ENCODE measurements at regions not wholly inside any gene's neighbourhood (a gene's known extent, or its start where the extent isn't known, plus 50 kb on each side); places are given as distances from the start of the nearest gene placed in this dataset.

- no peak overlapping the region for H3K27ac ChIP-seq
- no peak for TF ChIP-seq CTCF (IDR thresholded peaks at IDR 0.05)
- no peak for TF ChIP-seq ZFX (IDR thresholded peaks at IDR 0.05; ENCODE audit: borderline replicate concordance)
Observed at GRCh38 chr13:37429976-37430375, 168.6 kb downstream of the POSTN start.

- TF ChIP-seq ZFX (IDR thresholded peaks at IDR 0.05; ENCODE audit: borderline replicate concordance) (no peak), CTCF (IDR thresholded peaks at IDR 0.05) (no peak)
- no peak overlapping the region for H3K27ac ChIP-seq
Observed at GRCh38 chr13:37427843-37428494, 170.6 kb downstream of the POSTN start.

GRCh38 chr13:37418490-37418889 is 180.1 kb downstream of the POSTN start:
- no peak overlapping the region for H3K27ac ChIP-seq
- no peak for TF ChIP-seq CTCF (IDR thresholded peaks at IDR 0.05)
- TF ChIP-seq ZFX (IDR thresholded peaks at IDR 0.05; ENCODE audit: borderline replicate concordance), result no peak

GRCh38 chr13:37417060-37417441 is 181.5 kb downstream of the POSTN start:
- no peak for TF ChIP-seq CTCF (IDR thresholded peaks at IDR 0.05)
- no peak for TF ChIP-seq ZFX (IDR thresholded peaks at IDR 0.05; ENCODE audit: borderline replicate concordance)
- H3K27ac ChIP-seq, result no peak overlapping the region

- H3K27ac ChIP-seq, result no peak overlapping the region
- no peak for TF ChIP-seq ZFX (IDR thresholded peaks at IDR 0.05; ENCODE audit: borderline replicate concordance)
- TF ChIP-seq CTCF (IDR thresholded peaks at IDR 0.05), result no peak
Observed at GRCh38 chr13:37416291-37417059, 182.1 kb downstream of the POSTN start.

- no peak for TF ChIP-seq CTCF (IDR thresholded peaks at IDR 0.05)
- TF ChIP-seq ZFX (IDR thresholded peaks at IDR 0.05; ENCODE audit: borderline replicate concordance), result no peak
- H3K27ac ChIP-seq, result no peak overlapping the region
Observed at GRCh38 chr13:37413161-37413560, 185.4 kb downstream of the POSTN start.

- no peak overlapping the region for H3K27ac ChIP-seq
- TF ChIP-seq ZFX (IDR thresholded peaks at IDR 0.05; ENCODE audit: borderline replicate concordance), result no peak
- no peak for TF ChIP-seq CTCF (IDR thresholded peaks at IDR 0.05)
Observed at GRCh38 chr13:37412241-37412921, 186.2 kb downstream of the POSTN start.
